Nephron (organoid): ENCODE measurements at regions not wholly inside any gene's neighbourhood (a gene's known extent, or its start where the extent isn't known, plus 50 kb on each side); places are given as distances from the start of the nearest gene placed in this dataset.

ENCODE experiments used
- H3K27ac Mint-ChIP-seq, 3 experiments: 2 replicates each; pipeline ENCODE4 v1.8.0; 2020; ENCODE audit warnings: mixed read lengths in 3 of 3, mild to moderate bottlenecking in 2 of 3, moderate library complexity in 1 of 3
- H3K27me3 Mint-ChIP-seq: 2 replicates; pipeline ENCODE4 v1.8.0; 2021; ENCODE audit warnings: low read depth, mild to moderate bottlenecking, moderate library complexity, mixed read lengths
- H3K36me3 Mint-ChIP-seq: 2 replicates; pipeline ENCODE4 v1.8.0; 2020; ENCODE audit warnings: low read depth, mixed read lengths
- H3K4me1 Mint-ChIP-seq: 2 replicates; pipeline ENCODE4 v1.8.0; 2020; ENCODE audit warnings: mixed read lengths
- H3K4me3 Mint-ChIP-seq, 3 experiments: 2 replicates each; pipeline ENCODE4 v1.8.0; 2020; ENCODE audit warnings: mild to moderate bottlenecking in 3 of 3, mixed read lengths in 3 of 3, moderate library complexity in 2 of 3
- H3K9me3 Mint-ChIP-seq: 2 replicates; pipeline ENCODE4 v1.8.0; 2020; ENCODE audit warnings: mixed read lengths
- TF ChIP-seq, protein P1 (sequence below), 3 experiments: fragments of 200-600 bp; sonication (generic); IDR thresholded peaks; one replicate each; pipeline ENCODE4 v1.5.0; 2021; ENCODE audit warnings: antibody characterized with exemption in 3 of 3; ENCODE audit not compliant: unreplicated experiment in 3 of 3

DNA sequence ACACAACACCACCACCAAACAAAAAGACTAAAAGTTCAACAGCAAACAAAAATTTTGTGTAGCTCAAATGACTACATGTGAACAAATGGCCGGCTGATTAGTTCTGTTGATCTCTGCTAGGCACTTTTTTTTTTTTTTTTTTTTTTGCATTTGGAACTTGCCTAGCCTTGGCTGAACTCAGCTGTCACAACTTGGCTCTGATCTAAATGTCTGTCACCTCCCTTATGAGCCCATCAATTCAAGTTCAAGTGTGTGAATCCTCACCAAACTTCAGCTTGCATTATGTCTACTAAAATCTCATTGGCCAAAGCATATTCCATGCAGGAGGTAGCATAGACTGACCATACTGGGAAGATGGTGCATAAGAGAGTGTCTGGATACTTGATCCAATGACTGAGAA is 606.5 kb upstream of the ADGRL4 start:
- H3K27me3 Mint-ChIP-seq, result no peaks in the 10 kb centered on the region
- no peak overlapping the region for H3K27ac Mint-ChIP-seq
- H3K4me1 Mint-ChIP-seq, result no peaks in the 10 kb centered on the region
- H3K4me3 Mint-ChIP-seq, result no peak overlapping the region
- TF ChIP-seq, protein P1, sequence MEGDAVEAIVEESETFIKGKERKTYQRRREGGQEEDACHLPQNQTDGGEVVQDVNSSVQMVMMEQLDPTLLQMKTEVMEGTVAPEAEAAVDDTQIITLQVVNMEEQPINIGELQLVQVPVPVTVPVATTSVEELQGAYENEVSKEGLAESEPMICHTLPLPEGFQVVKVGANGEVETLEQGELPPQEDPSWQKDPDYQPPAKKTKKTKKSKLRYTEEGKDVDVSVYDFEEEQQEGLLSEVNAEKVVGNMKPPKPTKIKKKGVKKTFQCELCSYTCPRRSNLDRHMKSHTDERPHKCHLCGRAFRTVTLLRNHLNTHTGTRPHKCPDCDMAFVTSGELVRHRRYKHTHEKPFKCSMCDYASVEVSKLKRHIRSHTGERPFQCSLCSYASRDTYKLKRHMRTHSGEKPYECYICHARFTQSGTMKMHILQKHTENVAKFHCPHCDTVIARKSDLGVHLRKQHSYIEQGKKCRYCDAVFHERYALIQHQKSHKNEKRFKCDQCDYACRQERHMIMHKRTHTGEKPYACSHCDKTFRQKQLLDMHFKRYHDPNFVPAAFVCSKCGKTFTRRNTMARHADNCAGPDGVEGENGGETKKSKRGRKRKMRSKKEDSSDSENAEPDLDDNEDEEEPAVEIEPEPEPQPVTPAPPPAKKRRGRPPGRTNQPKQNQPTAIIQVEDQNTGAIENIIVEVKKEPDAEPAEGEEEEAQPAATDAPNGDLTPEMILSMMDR (IDR thresholded peaks at IDR 0.05; ENCODE audit: unreplicated experiment in 3 of 3), result no peak
- H3K9me3 Mint-ChIP-seq, result no peaks in the 10 kb centered on the region
- H3K36me3 Mint-ChIP-seq, result no peaks in the 10 kb centered on the region

DNA sequence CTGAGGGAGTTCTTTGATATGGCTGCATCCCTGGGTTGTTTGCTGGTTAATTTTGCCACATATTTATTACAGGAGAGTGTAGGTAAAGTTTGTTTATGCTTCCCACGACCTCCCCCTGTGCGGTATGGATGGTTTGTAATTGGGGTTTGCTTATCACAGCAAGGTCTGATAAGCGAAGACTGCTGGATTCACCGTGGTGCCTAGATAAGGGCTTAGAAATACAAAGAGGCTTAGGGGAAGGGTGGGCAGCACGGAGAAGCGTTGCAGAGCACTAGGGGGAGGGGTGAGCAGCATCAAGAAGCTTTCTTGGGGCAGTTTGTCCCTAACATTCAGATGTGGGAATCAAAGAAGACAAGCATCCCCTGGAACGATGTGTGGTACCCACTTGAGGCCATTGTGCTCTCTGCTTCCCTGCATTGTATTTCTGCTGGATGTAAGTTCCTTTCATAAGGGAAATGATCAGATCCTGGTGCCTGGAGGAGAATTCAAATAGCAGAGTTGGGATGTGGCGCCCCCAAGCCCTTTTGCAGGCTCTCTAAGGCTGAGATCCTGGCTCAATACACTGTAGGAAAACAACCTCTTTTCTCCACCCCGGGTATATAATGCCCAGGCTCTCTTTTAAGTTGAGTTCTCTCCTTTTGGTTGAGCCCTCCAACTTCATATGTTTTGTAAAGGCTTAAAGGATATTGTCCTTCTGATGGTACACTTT is 598.1 kb upstream of the ADGRL4 start:
- H3K4me1 Mint-ChIP-seq, result no peaks in the 10 kb centered on the region

DNA sequence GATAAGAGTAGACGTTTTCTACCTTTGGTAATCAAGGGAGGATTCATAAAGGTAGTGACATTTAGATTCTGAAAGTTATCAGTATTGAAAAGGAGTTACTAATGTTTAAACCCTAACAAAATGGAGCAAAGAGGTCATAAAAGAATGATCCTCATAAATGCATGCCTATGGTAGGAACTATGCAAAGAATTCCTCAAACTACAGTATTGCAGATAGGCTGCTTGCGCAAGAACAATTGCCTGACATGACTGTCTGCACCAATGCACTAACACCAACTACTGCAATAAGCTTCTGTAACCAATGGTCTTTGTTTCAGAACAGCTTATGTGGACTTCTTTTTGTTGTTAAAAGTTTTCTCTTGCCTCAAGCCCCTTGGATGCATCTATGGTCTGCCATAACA is 597.3 kb upstream of the ADGRL4 start:
- H3K4me1 Mint-ChIP-seq, result no peaks in the 10 kb centered on the region
- peaks cover 4% of the 10 kb centered on the region for H3K27me3 Mint-ChIP-seq
- no peak overlapping the region for H3K4me3 Mint-ChIP-seq
- H3K9me3 Mint-ChIP-seq, result no peaks in the 10 kb centered on the region
- H3K27ac Mint-ChIP-seq, result no peak overlapping the region
- TF ChIP-seq, protein P1 (IDR thresholded peaks at IDR 0.05; ENCODE audit: unreplicated experiment in 3 of 3), result no peak
- no peaks in the 10 kb centered on the region for H3K36me3 Mint-ChIP-seq

More for the DNA sequence above, 598.1 kb upstream of the ADGRL4 start:
- H3K27me3 Mint-ChIP-seq, result peaks cover 4% of the 10 kb centered on the region
- no peak overlapping the region for H3K27ac Mint-ChIP-seq
- no peak overlapping the region for H3K4me3 Mint-ChIP-seq
- H3K36me3 Mint-ChIP-seq, result no peaks in the 10 kb centered on the region
- H3K9me3 Mint-ChIP-seq, result no peaks in the 10 kb centered on the region
- TF ChIP-seq, protein P1 (IDR thresholded peaks at IDR 0.05; ENCODE audit: unreplicated experiment in 3 of 3), result no peak

DNA sequence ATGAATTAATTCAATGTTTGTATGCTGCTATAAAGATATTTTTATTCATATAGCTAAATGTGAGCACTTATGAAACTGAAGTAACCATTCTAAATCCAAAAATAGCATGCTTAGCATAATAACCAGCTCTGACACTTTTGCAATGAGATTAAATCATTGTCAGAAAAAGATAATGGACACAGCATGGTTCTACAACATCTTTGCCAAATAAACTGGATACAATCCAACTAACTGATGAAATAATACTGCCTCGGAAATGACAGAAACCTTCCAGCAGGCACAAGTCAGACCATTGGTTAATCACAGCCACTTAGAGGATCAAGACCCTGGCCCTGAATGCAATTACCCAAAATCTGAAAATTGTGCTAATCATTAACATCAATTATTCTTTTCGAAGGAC is 592.7 kb upstream of the ADGRL4 start:
- Mint-ChIP-seq H3K36me3 (no peaks in the 10 kb centered on the region), H3K27ac (no peak overlapping the region), H3K9me3 (no peaks in the 10 kb centered on the region), H3K27me3 (no peaks in the 10 kb centered on the region), H3K4me1 (no peaks in the 10 kb centered on the region), H3K4me3 (no peak overlapping the region)
- TF ChIP-seq, protein P1 (IDR thresholded peaks at IDR 0.05; ENCODE audit: unreplicated experiment in 3 of 3), result no peak

DNA sequence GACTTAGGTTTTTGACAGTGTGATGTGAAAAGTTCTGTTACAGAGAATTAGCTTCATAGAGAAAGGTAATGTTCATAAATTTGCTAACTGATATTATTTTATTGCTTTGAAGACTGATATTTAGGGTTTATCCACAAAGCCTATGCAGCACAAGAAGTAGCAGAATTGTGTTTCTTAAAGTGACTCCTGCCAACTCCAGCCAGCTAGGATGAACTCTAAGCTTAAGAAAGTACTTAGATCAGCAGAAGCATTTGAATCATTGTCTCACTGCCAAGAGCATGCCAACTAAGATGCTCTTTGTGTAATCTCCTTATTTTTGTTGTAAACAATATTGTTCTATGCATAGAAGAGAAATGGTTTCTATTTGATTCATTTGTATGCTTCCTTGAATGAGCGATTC is 589.4 kb upstream of the ADGRL4 start:
- no peaks in the 10 kb centered on the region for H3K27me3 Mint-ChIP-seq
- H3K4me3 Mint-ChIP-seq, result no peak overlapping the region
- TF ChIP-seq, protein P1 (IDR thresholded peaks at IDR 0.05; ENCODE audit: unreplicated experiment in 3 of 3), result no peak
- H3K36me3 Mint-ChIP-seq, result no peaks in the 10 kb centered on the region
- no peaks in the 10 kb centered on the region for H3K4me1 Mint-ChIP-seq
- no peaks in the 10 kb centered on the region for H3K9me3 Mint-ChIP-seq
- H3K27ac Mint-ChIP-seq, result no peak overlapping the region

DNA sequence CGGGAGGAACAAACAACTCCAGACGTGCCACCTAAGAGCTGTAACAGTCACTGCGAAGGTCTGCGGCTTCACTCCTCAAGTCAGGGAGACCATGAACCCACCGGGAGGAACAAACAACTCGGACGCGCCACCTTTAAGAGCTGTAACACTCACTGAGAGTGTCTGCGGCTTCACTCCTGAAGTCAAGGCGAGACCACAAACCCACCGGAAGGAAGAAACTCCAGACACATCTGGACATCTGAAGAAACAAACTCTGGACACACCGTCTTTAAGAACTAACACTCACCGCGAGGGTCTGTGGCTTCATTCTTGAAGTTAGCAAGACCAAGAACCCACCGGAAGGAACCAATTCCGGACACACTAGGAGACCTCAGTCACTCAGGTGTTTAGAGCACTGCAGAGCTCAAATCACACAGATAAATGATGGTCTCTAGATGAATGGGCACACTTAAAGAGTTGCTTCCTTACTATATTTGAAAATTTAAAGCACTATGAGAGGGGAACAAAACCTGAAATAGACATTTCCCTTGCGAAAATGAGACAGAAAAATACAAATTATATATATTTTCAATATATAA is 587.7 kb upstream of the ADGRL4 start:
- TF ChIP-seq, protein P1 (IDR thresholded peaks at IDR 0.05; ENCODE audit: unreplicated experiment in 3 of 3), result no peak
- Mint-ChIP-seq H3K36me3 (no peaks in the 10 kb centered on the region), H3K27me3 (no peaks in the 10 kb centered on the region)

More for the DNA sequence above, 587.7 kb upstream of the ADGRL4 start:
- H3K9me3 Mint-ChIP-seq, result no peaks in the 10 kb centered on the region
- H3K4me1 Mint-ChIP-seq, result no peaks in the 10 kb centered on the region
- H3K4me3 Mint-ChIP-seq, result no peak overlapping the region
- H3K27ac Mint-ChIP-seq, result no peak overlapping the region
